SK-N-DZ (cell line): ENCODE measurements at regions not wholly inside any gene's neighbourhood (a gene's known extent, or its start where the extent isn't known, plus 50 kb on each side); places are given as distances from the start of the nearest gene placed in this dataset.
"Not testable (repeated sequence)": the region's sequence is repeated elsewhere in the genome, so short reads cannot be mapped to it uniquely, and the experiment has no call there.

Experiments
- DNase-seq: peaks from one replicate; pipeline ENCODE4 v3.0.0-alpha.2; 2015; ENCODE audit warnings: low spot score

GRCh38 chrX:94600077-94600476, 926.1 kb downstream of the FAM133A start:
- DNase-seq = no peak

GRCh38 chrX:94612140-94612539, 938.1 kb downstream of the FAM133A start:
- no peak for DNase-seq

GRCh38 chrX:94633237-94633636, 959.2 kb downstream of the FAM133A start:
- no peak for DNase-seq

GRCh38 chrX:94635003-94635402, 961.0 kb downstream of the FAM133A start:
- no peak for DNase-seq

- DNase-seq = no peak
These were observed 971.7 kb downstream of the FAM133A start for GRCh38 chrX:94645726-94646125.

GRCh38 chrX:94655180-94655579, 981.2 kb downstream of the FAM133A start:
- no peak for DNase-seq

GRCh38 chrX:94662689-94663088, 988.7 kb downstream of the FAM133A start:
- no peak for DNase-seq

- DNase-seq = no peak
These were observed 1002.3 kb downstream of the FAM133A start for GRCh38 chrX:94676285-94676684.

GRCh38 chrX:94686071-94686470, 1012.1 kb downstream of the FAM133A start:
- DNase-seq = no peak

GRCh38 chrX:94695910-94696309, 1021.9 kb downstream of the FAM133A start:
- DNase-seq = no peak

- DNase-seq = not testable (repeated sequence)
These were observed 1030.6 kb downstream of the FAM133A start for GRCh38 chrX:94704348-94705256.

- no peak for DNase-seq
These were observed 1047.4 kb downstream of the FAM133A start for GRCh38 chrX:94721386-94721785.

GRCh38 chrX:94722578-94722977, 1048.6 kb downstream of the FAM133A start:
- DNase-seq = no peak

- DNase-seq = no peak
These were observed 1068.8 kb downstream of the FAM133A start for GRCh38 chrX:94742772-94743171.

- DNase-seq = no peak
These were observed 1069.5 kb downstream of the FAM133A start for GRCh38 chrX:94743478-94743877.

- no peak for DNase-seq
These were observed 1070.8 kb downstream of the FAM133A start for GRCh38 chrX:94744786-94745185.

GRCh38 chrX:94751611-94752010, 1077.6 kb downstream of the FAM133A start:
- no peak for DNase-seq

- DNase-seq = no peak
These were observed 1078.6 kb downstream of the FAM133A start for GRCh38 chrX:94752434-94753169.

- DNase-seq = no peak
These were observed 1084.1 kb downstream of the FAM133A start for GRCh38 chrX:94758130-94758529.

- no peak for DNase-seq
These were observed 1101.6 kb downstream of the FAM133A start for GRCh38 chrX:94775640-94776039.

GRCh38 chrX:94813541-94813940, 1139.5 kb downstream of the FAM133A start:
- DNase-seq = no peak

- no peak for DNase-seq
These were observed 1140.2 kb downstream of the FAM133A start for GRCh38 chrX:94814216-94814615.

GRCh38 chrX:94830717-94831116, 1156.7 kb downstream of the FAM133A start:
- no peak for DNase-seq
